HuH-7.5 (cell line): ENCODE measurements at regions not wholly inside any gene's neighbourhood (a gene's known extent, or its start where the extent isn't known, plus 50 kb on each side); places are given as distances from the start of the nearest gene placed in this dataset.
"Not testable (repeated sequence)": the region's sequence is repeated elsewhere in the genome, so short reads cannot be mapped to it uniquely, and the experiment has no call there.

ENCODE experiments used
- DNase-seq: peaks from one replicate; pipeline ENCODE4 v3.0.0; 2011; ENCODE audit warnings: low spot score

- DNase-seq: no peak
Measured at GRCh38 chr3:99315896-99316295, 322.5 kb upstream of the COL8A1 start.

DNA sequence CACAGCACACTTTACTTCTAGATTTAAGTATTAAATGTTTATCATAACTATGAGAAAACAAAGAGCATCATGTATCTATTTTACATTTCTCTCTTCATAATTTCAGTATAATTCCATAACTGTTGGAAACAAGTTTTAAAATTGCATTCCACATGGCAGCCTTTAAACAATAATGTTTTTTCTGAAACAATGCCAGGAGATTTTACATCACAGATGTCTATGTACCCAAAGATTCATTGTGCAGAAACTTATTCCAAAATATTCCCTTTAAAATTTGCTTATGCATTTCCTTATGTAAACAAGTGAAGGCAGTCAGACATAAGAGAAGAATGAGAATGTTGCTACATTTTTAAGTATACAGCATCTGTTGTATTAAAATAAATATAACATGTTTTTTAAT is 324.9 kb upstream of the COL8A1 start:
- DNase-seq: no peak

DNA sequence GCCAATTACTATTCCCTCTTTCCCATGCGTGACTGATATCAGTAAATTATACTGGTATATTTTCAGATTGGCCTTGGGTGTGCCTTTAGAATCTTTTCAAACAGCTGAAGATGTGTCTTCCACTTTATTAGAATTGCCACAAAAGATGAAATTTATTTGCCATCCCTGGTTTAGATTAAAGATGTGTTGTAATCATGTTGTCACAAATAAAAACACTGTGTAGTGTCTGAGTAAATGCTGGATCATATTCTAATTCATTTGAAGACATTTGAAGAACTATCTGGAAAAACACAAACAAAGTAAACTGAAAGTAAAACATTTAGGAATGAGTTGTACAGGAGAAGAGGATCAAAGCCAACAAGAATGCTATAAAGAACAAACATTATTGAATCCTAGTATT is 339.7 kb upstream of the COL8A1 start:
- DNase-seq: no peak

GRCh38 chr3:99295836-99296235 is 342.6 kb upstream of the COL8A1 start:
- DNase-seq: no peak

GRCh38 chr3:99294092-99294491 is 344.3 kb upstream of the COL8A1 start:
- DNase-seq: not testable (repeated sequence)

- no peak for DNase-seq
Measured at GRCh38 chr3:99287876-99288275, 350.5 kb upstream of the COL8A1 start.

DNA sequence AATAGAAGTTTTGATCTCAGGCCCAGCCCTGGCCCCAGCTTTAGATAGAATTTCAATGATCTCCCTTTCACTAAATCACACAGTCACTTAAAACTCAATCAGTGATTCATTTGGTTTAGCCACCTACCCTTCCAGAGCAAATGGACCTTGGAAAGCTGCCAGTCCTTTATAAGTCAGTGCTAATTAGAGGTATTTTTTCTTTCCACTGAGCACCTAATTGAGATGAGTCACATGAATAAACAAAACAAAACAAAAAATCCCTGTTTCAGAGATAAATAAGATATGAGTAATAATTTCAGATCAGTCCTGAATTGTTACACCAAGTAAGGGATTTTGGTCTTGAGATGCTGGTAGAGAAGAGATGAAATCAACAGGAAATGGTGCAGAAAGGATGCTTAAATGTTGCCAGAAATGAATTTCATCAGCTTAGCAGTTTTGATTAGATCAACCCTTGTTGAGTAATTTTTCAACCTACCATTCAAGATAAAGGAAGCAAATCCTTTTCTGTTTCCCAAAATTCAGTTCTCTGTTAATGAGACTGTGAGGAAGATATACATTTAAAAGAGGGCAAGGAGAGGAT is 352.0 kb upstream of the COL8A1 start:
- DNase-seq: no peak

- DNase-seq: no peak
Measured at GRCh38 chr3:99269606-99270351, 368.3 kb upstream of the DCBLD2 start.

- DNase-seq: no peak
Measured at GRCh38 chr3:99256788-99257187, 355.3 kb upstream of the DCBLD2 start.

DNA sequence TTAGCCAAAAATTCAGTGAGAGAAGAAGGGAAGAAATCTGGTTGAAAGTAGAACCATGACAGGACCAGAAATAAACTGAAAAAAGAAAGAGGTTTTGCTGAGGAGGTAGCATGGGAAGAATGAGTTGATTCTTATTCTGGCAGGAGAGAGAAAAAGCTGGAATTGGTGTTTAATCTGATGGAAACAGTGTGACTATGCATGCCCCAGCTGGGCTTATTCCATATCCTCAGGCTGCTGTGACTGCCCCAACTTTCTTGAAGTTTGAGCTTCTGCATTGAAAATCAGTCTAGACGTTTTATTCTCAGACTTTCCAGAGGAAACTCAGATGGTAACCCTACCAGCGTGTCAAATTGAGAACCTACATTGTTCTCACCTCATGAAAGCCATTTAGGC is 352.5 kb upstream of the DCBLD2 start:
- no peak for DNase-seq

GRCh38 chr3:99250821-99251355 is 349.4 kb upstream of the DCBLD2 start:
- no peak for DNase-seq

- DNase-seq: no peak
Measured at GRCh38 chr3:99250272-99250671, 348.8 kb upstream of the DCBLD2 start.

GRCh38 chr3:99249627-99250026 is 348.1 kb upstream of the DCBLD2 start:
- DNase-seq: no peak

- DNase-seq: no peak
Measured at GRCh38 chr3:99248913-99249312, 347.4 kb upstream of the DCBLD2 start.

DNA sequence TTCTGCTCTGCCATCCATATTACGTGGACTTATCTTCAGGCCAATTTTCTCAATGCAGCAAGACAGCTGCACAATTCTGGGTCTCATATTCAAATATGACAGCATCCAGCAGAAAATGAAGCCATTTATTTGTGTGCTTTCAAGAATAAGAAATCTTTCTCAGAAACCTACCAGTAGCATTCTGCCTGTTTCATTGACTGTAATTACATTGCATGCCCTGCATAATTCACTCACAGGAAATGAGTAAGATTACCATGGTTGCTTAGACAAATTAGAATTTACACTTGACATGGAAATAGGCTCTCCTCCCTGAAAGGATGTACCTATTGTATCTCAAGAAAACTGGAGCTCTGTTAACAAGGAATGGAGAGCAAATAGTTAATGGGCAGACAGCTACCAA is 346.6 kb upstream of the DCBLD2 start:
- no peak for DNase-seq

DNA sequence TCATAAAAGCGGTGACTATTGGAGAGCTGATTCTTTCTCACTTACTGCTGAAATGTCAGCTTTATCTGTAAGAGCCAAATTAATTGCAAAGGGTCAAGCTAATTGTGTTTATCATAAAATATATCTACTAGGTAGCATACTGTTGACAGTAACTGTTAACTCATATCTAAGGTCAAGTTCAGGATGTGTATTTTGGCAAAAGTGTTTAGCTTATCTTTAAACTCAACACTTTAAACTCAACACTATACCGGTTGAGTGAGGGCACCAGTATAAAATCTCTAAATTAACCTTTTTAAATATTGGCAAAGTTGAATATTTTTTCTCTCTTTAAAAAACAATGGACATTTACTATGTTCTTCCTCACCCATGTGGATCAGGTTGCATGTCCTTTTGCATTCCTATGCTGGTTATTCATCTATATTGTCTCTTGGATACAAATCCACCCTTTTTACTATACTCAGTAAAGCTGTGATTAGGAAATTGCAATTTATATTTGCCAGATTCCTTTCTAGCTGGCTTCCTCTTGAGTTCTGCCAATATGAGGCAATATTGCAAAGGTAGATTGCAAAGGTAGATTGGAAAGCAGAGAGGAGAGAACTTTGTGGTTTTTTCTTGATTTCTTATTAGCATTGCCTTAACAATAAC is 344.6 kb upstream of the DCBLD2 start:
- no peak for DNase-seq

GRCh38 chr3:99242271-99242670 is 340.8 kb upstream of the DCBLD2 start:
- DNase-seq: no peak

GRCh38 chr3:99240700-99241099 is 339.2 kb upstream of the DCBLD2 start:
- DNase-seq: no peak

DNA sequence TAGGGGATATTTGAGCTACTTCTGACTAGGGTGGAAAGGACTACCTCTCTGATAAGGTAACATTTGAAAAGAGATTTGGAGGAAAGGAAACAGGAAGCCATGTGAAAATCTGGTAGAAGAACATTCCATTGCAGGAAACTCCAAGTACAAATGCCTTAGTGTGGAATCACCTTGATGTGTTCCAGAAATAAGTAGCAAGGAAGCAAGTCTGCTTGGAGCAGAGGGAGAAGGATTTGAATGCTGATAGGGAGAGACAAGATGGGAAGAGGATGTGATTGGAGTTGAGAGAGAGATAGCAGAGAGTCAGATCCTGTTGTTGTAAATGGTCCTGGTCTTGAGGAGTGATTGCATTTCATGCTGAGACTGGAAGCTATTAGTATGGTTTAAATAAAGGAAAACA is 335.1 kb upstream of the DCBLD2 start:
- DNase-seq: no peak

DNA sequence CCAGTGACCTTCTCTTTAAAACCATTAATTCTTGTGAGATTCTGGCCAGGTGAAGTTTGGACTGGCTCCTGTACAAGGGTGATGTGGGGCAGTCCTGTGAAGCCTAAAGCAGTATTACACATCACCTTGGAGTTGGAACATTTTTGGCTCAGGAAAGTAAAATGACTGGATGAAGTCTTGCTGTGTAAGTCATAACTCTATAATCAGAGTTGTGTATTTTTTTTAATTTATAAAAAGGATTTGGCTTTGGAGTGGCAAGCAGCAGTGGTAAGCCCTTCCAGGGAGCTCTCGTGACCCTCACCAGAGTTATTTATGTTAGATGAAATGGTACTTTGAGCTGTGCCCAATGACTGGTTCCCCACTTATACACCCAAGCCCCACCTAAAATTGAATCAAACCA is 331.2 kb upstream of the DCBLD2 start:
- DNase-seq: no peak

DNA sequence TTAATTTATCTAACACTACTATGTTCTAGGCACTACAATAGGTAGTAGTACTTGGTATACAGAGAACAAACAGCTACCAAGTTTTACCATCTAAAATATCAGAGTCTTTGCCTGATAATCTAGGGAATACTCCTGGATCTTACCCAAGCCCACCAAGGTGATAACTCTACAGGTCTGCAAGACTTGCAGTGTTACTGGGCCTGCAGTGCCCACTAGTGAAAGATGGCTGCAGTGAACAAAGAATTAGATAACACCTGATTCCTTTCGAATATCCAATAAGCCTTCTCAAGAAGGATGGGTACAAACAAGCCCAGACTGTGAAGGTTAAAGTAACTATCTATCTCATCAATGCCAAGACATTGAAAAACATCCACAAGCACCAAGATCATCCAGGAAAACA is 317.0 kb upstream of the DCBLD2 start:
- DNase-seq: no peak

DNA sequence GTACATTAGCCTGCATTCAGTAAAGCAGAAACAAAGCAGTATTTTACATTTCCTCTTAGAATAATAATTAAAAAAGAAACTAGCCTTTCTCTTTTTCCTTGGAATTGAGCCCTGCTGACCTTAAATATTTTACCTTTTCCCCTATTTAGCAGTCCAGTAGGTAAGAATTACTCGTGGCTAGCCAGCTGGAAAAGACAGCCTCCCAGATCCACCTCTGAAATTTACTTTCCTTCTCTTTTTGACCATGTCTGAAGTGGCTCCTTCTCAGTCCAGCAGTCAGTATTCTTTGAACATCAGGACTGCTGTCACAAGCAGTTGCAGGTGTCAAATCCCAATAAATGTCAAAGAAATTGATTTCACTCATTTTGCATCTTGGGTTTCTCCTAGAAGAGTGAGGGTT is 311.5 kb upstream of the DCBLD2 start:
- DNase-seq: no peak

DNA sequence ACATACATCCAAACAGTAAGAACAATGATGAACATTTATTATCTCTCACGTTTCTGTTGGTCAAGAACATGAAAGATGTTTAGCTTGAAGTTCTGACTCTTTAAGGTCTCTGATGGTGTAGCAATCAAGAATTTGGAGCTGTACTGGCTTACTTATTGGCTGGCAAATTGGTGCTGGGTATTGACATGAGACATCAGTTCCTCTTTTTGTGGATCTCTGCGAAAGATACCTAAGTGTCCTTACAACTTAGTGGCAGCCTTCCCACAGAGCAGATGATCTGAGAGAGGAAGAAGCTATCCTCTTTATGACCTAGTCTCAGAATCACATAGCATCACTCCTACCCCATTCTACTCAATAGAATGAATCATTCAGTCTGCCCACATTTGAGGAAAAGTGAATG is 309.8 kb upstream of the DCBLD2 start:
- no peak for DNase-seq
